ENCODE measurements at regions not wholly inside any gene's neighbourhood (a gene's known extent, or its start where the extent isn't known, plus 50 kb on each side); places are given as distances from the start of the nearest gene placed in this dataset.

DNA sequence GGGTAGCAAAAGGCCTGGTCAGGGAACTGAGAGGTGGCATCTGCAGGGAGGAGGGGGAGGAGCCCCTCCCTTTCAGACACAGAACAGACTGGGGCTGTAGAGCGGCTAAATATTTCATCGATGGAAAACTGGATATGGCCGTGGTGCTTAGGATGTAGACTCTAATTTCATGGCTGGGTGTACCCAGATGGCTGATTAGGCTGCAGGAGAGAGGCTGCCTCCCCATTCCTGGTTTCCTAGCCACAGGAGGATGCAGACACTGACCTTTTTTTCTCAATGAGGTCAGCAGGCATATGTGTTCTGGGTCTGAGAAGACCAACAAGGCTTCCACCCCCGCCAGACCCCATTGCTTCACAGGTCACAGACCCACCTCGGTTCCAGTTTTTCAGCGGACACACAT lies 58.1 kb upstream of the CALM2 start:
- DNase-seq: no peak

DNA sequence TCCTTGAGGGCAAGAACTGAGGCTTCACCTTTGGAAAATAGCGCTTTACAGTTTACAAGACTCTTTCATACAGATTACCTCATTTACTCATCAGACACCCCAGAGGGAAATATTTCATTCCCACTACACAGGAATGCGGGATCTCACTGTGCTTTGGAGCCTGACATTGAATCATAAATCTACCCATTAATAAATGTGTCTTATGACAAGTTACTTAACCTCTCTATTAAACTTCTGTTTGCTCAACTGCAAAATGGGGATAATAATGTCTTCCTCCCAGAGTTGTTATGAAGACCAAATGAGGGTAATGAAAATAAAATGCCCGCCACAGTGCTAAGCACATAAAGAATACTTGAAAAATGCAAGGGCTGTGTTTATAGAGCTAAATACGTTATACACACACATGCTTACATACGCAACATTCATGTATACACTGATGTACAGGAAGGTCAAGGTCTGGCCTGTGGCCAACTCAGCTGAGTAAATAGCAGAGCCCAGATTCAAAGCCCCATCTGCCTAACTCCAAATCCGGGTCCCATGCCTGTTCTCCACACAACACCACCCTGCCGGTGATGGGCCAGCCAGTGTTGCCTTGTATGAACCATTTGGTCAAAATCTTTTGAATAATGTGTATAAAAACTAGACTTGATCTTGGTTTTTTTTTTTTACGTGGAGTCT lies 56.6 kb upstream of the CALM2 start:
- no peak for DNase-seq

DNA sequence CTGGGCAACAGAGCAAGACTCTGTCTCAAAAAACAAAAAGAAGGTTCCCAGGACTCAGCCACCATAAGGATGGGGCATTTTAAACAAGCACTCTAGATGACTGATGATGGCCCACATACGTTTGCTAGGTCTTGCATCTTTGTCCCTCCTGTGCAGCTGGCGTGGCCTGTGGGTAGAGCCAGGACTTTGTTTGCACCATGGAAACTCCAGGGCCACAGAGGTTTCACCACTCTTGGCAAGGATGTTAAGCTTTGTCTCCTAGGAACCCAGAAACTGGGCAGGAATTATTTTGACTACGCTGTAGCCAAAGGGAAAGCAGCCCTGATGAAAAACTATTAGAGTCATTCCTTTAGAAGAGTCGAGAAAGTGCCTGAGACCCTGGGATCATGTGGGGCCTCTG lies 54.1 kb upstream of the CALM2 start:
- DNase-seq: no peak

DNA sequence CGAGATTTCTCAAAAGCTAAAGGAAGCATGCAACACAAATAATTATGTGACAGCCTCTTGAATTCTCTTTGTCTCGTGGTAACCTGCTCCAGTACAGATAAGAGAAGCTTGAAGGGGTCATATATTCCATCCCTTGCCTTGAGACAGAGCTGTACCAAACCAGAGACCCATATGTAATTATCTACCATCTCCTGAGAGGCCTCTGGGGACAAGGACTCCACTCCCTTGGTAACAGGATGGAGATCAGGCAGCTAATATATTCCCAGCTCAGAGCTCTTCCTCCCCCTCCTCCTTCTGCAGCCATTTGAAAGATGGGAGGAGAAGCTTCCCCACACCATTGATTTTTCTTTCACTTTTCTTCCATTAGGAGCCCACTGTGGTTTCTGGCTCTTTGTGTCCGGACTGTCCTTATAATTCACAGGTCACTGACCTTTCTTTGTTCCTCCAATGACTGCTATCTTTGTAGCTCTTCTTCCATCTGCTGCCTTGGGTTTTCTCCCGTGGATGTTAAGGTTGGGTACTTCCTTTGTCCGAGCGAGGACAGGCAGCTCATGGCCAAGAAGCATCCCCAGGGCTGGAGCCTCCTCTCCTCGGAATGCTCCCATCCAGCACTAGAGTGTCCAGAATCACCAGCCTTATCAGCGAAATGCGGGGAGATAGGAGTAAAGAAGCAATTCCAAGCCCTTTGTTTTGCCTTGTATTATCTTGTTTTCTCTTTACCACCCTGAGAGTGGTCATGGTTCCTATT lies 51.4 kb upstream of the CALM2 start:
- no peak for DNase-seq

DNA sequence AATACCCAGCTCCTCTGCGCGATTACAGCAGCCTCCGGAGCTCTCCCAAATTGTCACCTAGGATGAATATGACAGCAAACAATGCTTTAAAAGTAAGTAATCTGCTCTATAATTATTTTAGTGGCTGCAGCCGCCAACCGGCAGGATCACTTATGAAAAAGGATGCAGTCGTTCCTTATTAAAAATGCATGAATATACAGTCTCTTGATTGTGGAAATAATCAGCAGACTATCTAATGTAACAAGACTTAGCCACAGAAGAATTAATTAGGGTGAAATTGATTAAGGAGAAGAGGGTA lies 50.6 kb upstream of the CALM2 start:
- no peak for DNase-seq

GRCh38 chr2:47226132-47226922 lies 50.0 kb upstream of the CALM2 start:
- DNase-seq: no peak

Measured in stimulated activated CD4-positive, alpha-beta T cell treated with anti-CD3 and anti-CD28 coated beads, Interleukin-2, amount 100 ng/mL, for 48 hours (primary cell).